NOMO-1 treated with dmso at 0.1 percent for 144 hours (cell line): ENCODE measurements at regions not wholly inside any gene's neighbourhood (a gene's known extent, or its start where the extent isn't known, plus 50 kb on each side); places are given as distances from the start of the nearest gene placed in this dataset.
A peak's percentile ranks its signal among the peaks of the same experiment; 100 is the strongest.

ENCODE experiments used
- DNase-seq: peaks from one replicate; lab custom pipeline; 2025; ENCODE audit not compliant: unreplicated experiment; lab: John Stamatoyannopoulos, UW

GRCh38 chr4:179872755-179873154 is 2370.4 kb upstream of the TENM3 start:
- DNase-seq: no peak

GRCh38 chr4:179880756-179881155 is 2362.4 kb upstream of the TENM3 start:
- no peak for DNase-seq

DNA sequence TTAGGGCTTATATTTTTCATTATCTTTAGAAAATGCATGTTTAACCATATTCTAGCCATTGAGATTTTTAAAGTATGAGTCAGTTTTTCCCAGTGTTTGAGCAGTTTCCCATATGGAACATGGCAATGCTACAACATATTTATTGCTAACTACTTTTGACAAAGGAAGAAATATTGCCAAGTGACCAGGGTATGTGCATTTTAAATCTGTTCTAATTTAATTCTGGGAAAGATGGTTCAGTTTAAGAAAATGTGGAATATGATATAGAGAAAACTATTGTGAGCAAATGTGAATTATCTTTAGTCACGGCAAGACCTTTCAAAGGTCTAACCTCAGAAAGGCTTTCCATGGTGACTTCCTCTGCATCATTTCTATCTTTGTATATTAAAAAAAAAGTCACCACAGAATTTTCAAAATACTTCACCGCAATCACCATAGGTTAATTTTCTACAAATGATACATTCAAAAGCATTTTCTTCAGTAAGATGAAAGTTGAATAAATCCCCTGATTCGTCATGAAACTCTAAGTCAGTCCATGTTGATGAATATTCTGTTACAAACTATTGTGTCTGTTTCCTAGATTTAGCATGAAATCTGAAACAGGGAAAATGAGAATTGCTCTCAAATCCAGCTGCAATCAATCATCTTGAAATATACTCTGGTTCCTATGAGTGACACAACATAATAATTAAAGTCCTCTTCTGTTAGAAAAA is 2349.0 kb upstream of the TENM3 start:
- no peak for DNase-seq

- no peak for DNase-seq
Observed at GRCh38 chr4:179919587-179919986, 2323.6 kb upstream of the TENM3 start.

DNA sequence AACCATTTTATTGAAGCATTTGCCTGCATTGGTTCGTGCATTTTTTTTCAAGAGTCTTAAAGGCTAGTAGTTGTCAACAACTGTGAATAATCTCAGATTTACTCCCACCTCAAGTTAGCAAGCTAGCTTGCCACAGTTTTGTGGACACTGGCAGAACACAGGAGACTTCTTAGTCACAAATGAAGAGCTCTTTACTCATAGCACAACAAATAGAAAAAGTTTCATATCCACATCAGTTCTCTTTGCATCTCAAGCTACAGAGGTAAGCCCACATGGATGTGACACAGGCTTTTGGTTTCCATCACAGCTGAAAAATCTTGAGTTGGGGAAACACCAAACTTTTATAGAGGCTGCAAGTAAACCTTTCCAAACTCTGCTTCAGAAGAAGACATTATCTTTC is 2315.7 kb upstream of the TENM3 start:
- no peak for DNase-seq

GRCh38 chr4:179941911-179942310 is 2301.3 kb upstream of the TENM3 start:
- DNase-seq: no peak

- no peak for DNase-seq
Observed at GRCh38 chr4:179976777-179977176, 2266.4 kb upstream of the TENM3 start.

DNA sequence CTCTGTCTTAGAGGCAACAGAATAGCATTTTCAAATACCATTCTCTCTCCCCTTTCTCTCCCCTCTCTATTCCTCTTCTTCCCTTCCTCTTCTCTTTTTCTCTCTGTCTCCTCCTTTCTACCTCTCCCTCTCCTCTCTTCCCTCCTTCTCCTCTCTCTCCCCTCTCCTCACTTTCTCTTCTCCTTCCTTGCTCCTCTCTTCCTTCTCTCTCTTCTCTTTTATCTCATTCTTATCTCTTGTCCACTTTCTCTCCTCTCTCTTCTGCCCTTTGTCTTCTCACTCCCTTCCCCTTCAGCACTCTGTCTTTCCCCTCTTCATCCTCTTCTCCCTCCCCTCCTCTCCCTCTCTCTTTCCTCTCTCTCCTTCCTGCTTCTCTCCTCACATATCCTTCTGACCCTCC is 2265.8 kb upstream of the TENM3 start:
- no peak for DNase-seq

- no peak for DNase-seq
Observed at GRCh38 chr4:179981161-179981560, 2262.0 kb upstream of the TENM3 start.

GRCh38 chr4:179989975-179990374 is 2253.2 kb upstream of the TENM3 start:
- peak; percentile 92 for DNase-seq

DNA sequence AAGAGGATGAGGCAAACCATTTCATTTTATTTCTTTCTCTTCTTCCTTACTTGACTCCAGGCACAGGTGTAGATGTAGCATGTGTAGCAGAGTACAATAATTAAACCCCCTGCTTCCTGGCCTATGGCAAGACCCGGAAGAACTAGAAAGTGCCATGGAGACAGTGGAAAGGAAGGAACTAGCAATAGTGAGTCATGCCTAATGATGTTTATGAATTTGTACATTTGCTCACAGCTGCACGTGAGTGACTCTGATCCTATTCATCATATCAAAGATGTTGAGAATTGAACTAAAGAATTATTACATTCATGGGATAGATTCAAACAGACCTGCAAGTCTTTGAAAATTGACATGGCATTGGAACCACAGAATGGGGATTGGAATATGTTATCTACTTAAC is 2233.9 kb upstream of the TENM3 start:
- DNase-seq: no peak

- no peak for DNase-seq
Observed at GRCh38 chr4:180028682-180029081, 2214.5 kb upstream of the TENM3 start.

- no peak for DNase-seq
Observed at GRCh38 chr4:180031330-180031729, 2211.9 kb upstream of the TENM3 start.

- DNase-seq: no peak
Observed at GRCh38 chr4:180041576-180041975, 2201.6 kb upstream of the TENM3 start.

- peak; percentile 45 for DNase-seq
Observed at GRCh38 chr4:180052629-180053028, 2190.6 kb upstream of the TENM3 start.

GRCh38 chr4:180054291-180054690 is 2188.9 kb upstream of the TENM3 start:
- no peak for DNase-seq

- DNase-seq: no peak
Observed at GRCh38 chr4:180057299-180057721, 2185.9 kb upstream of the TENM3 start.

GRCh38 chr4:180057891-180058671 is 2185.1 kb upstream of the TENM3 start:
- no peak for DNase-seq

DNA sequence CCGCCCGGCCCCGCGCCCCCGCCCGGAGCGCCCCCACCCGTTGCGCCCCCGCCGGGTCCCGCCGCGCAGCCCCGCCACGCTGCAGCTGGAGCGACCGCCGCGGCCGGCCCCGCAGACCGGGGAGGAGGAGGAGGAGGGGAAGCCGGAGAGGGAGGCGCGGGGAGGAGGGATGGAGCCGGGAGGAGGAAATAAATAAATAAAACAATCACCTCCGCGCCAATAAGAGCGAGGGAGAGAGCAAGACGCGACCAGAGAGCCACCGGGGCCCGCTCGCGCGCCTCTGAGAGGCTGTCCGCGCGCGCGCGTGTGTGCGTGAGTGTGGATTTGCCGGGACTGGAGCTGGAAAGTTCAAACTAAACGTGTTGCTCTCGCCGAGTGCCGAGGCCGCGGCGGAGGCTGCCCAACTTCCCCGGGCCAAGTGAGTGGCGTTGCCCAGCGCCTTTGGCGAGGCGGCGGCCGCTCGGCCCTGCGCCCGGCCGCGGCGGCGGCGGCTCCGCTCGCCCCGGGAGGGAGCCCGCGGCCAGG is 2184.4 kb upstream of the TENM3 start:
- peak; percentile 59 for DNase-seq

GRCh38 chr4:180059216-180059881 is 2183.9 kb upstream of the TENM3 start:
- DNase-seq: no peak

GRCh38 chr4:180060159-180060889 is 2182.9 kb upstream of the TENM3 start:
- peak; percentile 37 for DNase-seq
